ENCODE measurements at regions not wholly inside any gene's neighbourhood (a gene's known extent, or its start where the extent isn't known, plus 50 kb on each side); places are given as distances from the start of the nearest gene placed in this dataset.
"Not testable (repeated sequence)": the region's sequence is repeated elsewhere in the genome, so short reads cannot be mapped to it uniquely, and the experiment has no call there.

DNA sequence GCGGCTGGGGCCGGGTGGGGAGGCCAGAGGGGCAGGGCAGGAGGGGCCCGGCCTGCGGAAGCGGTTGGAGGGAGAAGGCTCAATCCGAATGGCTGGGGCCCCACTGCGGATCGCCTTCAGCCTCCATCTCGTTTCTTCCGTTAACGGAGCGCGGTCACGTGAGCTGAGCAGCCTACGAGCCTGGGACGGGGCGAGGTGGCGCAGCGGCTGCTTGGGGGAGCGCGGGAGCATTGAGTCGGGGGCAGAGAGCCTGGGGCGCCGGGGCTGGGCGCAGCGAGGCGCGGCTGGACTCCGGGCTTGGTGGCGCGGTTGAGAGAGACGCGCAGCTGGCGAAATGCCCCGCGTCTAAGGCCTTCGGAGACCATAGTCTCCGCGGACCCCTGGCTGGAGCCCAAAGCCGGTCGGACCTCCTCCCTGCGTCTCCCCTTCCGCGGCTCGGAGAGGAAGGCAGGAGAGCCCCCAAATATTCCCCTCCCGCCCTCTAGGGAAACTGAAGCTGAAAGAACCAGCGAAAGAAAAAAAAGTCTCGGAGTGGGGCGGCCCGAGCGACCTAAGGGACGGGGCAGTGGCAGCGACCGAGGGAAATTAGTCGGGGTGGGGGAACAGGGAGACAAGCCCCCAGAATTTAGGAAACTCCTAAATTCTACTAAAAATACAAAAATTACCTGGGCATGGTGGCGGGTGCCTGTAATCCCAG lies 94.7 kb upstream of the PLEKHM1 start:
- DNase-seq (ENCODE audit: low spot score), result peak; percentile 91
- in situ Hi-C loops (cut with HindIII; ENCODE audit: low sequenced_read_pairs), result not testable (repeated sequence)

DNA sequence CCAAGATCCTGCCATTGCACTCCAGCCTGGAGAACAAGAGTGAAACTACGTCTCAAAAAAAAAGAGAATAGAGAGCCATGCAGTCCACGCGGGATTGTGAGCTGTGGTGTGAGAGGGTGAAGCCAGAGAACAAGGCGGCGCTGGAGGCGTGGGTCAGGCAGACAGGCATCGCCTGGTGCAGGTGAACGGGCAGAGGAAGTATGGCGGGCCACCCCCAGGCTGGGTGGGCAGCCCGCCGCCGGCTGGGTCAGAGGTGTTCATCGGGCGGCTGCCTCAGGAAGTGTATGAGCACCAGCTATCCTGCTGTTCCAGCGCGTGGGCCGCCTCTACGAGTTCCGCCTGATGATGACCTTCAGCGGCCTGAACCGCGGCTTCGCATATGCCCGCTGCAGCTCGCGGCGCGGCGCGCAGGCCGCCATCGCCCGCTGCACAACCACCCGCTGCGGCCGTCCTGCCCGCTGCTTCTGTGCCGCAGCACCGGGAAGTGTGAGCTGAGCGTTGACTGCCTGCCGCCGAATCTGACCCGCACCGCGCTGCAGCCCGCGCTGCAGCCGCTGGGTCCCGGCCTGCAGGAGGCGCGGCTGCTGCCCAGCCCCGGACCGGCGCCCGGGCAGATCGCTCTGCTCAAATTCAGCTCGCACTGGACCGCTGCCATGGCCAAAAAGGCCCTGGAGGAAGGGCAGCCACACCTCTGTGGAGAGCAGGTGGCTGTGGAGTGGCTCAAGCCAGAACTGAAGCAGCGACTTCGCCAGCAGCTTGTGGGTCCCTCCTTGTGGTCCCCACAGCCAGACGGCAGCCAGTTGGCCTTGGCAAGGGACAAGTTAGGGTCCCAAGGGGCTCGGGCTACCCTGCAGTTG lies 95.5 kb upstream of the PLEKHM1 start:
- peak; percentile 53 for DNase-seq (ENCODE audit: low spot score)
- in situ Hi-C loops (cut with HindIII; ENCODE audit: low sequenced_read_pairs), result not testable (repeated sequence)

DNA sequence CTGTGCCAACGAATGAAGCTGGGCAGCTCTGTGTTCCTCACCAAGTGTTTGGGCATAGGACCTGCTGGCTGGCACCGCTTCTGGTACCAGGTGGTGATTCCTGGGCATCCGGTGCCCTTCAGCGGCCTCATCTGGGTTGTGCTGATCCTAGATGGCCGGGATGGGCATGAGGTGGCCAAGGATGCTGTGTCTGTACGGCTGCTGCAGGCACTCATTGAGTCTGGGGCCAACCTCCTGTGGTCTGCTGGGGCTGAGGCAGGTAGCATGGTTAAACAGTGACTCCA lies 96.1 kb upstream of the PLEKHM1 start:
- DNase-seq (ENCODE audit: low spot score), result peak; percentile 62
- in situ Hi-C loops (cut with HindIII; ENCODE audit: low sequenced_read_pairs), result not testable (repeated sequence)

DNA sequence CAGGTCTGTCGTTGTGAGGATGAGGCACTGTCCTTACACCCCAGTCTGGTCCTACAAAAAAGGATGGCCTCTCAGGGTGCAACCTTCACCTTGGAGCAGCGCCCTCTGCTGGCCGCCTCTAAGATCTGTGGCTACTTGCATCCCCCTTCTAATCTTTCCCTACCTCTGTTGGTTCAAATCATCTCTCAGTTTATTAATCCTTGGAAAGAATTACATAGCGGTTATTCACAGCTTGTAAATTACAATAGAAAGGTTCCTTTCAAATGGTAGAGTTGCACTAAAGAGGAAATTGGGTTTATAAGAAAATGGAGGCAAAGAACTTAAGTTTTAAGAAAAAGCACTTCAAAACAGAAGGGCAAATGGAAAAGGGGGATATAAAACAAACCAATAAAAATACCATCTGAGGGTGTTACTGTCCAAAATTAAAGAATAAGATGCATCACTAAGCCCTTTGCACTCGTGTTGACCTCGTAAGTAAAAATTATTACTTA lies 102.0 kb upstream of the PLEKHM1 start:
- in situ Hi-C loops (cut with HindIII; ENCODE audit: low sequenced_read_pairs), result not testable (repeated sequence)
- DNase-seq (ENCODE audit: low spot score), result peak; percentile 87

DNA sequence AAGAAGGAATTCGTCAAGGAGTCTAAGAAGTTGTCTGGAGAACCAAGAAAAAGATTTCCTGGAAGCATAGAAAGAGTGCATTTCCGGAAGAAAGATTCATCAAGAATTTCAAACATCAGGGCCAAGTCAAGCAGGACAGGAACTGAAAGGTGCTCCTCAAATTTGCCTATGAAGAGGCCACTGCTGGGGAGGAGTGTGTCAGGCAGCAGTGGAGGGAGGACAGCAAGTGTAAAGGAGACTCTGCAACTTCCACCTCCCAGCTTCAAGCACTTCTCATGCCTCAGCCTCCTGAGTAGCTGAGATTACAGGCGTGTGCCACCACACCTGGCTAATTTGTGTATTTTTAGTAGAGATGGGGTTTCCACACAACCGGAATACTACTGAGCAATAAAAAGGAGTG lies 105.8 kb upstream of the PLEKHM1 start:
- in situ Hi-C loops (cut with HindIII; ENCODE audit: low sequenced_read_pairs); DNase-seq (ENCODE audit: low spot score): not testable (repeated sequence)

DNA sequence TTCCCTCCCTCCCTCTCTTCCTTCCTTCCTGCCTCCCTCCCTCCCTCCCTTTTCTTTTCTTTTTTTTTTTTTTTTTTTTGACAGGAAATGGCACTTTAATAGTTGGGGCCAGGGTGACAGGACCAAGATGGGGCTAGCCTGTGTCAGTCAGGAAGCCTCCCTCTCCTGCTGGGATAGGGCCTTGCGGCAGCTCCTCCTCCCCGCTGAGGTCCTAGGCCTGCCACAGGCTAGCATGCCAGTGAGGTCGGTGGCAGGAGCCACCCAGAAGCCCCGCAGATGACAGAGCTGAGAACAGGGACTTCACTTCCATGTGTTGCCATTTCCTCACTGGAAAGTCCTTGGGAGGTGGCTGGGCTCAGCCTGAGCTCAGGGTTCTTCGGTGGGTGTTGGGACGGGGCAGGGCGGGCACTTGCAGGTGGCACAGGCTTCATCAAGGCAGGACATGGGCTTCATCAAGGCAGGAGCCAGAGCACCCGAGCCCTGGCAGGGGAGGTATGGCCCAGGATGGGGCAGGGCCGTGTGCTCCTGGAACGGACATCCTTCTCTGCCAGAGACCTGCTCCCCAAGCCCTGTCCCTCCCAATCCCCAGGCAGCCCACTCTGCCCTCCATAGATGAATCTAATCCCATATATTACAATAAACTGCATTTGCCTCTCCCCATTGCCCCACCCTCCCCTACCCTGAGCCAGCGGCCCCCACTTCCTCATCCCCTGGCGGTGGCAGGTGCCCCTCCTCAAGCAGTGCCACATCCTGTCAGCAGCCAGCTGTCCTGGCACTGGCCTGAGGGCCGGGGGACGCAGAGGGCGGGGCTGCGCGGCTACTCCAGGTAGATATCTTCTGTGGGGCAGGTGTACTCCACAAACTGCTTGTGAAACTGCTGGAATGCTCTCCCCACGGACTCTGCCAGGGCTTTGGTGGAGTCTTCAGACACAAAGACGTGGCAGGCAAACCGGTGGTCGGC lies 109.8 kb upstream of the PLEKHM1 start:
- in situ Hi-C loops (cut with HindIII; ENCODE audit: low sequenced_read_pairs); DNase-seq (ENCODE audit: low spot score): not testable (repeated sequence)

DNA sequence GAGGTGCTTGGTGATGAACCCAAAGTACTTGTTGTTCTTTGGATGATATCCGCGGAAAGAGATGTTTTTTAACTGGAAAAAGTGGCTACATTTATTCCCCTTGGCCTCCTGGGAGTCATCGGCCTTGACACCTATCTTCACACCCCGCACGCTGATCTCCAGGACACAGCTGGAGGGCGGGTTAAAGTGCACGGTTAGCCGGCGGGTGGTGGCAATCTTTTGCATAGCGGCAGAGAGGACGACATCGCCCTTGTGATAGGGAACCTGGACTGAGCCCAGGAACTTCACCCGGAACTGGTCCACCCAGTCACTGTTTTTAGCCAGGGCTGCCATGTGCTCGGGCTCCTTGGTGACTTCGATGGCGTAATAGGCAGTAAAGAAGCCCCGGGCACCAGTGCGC lies 110.5 kb upstream of the PLEKHM1 start:
- in situ Hi-C loops (cut with HindIII; ENCODE audit: low sequenced_read_pairs); DNase-seq (ENCODE audit: low spot score): not testable (repeated sequence)

DNA sequence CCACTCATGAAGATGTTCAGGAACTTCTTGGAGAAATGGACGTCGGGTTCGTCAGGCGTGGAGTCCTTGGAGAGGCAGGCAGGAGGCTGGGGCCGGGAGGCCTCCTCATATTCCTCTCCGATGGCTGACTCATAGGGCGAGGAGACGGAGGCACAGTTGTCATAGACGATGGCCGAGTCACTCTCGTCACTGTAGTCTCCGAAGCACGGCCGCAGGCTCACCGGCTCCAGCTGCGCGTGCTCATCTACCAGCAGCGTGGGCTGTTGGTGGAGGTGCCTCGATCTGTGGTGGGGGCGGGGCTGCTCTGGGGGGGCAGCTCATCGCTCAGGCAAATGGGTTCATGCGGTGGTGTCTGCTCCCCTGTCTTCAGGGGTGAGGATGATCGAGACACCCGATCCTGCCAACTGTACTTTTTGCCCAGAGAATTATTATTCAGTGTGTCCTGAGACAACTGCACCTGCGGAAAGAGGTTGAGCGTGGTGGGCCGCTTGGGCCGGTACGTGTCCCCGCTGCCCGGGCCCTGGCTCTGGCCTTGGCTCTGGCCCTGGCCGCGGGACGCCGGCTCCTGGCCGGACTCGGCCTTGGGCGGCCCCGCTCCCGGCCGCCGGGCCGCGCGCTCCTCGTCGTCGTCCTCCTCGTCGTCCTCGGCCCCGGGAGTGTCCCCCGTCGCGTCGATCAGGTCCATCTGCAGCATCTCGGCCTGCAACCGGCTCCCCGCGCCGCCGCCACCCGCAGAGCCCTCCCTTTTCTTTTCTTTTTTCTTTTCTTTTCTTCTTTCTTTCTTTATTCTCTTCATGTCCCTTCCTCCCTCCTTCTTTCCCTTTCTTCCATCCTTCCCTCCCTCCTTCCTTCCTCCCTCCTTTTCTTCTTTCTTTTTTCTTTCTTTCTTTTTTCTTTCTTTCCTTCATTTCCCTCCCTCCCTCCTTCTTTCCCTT lies 111.4 kb upstream of the PLEKHM1 start:
- in situ Hi-C loops (cut with HindIII; ENCODE audit: low sequenced_read_pairs); DNase-seq (ENCODE audit: low spot score): not testable (repeated sequence)

DNA sequence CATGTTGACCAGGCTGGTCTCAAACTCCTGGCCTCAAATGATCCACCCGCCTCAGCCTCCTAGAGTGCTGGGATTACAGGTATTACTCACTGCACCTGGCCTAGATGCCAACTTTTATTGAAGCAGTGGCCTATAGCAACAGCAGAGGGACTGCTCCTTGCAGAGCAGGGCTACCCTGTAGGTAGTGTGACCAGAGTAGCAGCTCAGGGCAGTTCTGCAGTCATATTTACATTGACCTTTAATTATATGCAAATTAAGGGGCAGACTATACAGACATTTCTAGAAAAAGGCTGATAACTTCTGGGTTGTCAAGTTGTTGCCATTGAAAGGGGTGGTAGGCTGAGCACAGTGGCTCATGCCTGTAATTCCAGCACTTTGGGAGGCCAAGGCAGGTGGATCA lies 115.2 kb upstream of the PLEKHM1 start:
- DNase-seq (ENCODE audit: low spot score); in situ Hi-C loops (cut with HindIII; ENCODE audit: low sequenced_read_pairs): not testable (repeated sequence)

DNA sequence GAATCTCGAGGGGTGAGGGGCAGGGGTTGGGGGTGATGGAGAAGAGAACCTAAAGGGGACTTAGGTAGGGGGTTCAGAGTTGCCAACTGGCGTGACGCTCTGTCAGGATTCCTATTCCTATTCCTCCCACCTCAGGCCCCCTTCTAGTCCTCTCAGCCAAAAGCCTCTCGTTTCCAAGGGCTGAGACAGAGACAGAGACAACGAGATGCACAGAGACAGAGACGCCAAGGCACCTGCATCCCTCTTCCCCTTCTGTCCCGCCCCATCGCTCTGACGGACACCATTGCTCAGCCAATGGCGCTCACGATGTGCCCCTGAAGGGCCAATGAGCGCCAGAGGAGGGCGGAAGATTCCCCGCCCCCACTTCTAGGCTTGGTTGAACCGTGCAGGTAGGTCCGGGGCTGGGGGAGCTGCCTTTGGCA lies 129.5 kb upstream of the PLEKHM1 start:
- DNase-seq (ENCODE audit: low spot score), result peak; percentile 91
- in situ Hi-C loops (cut with HindIII; ENCODE audit: low sequenced_read_pairs), result not testable (repeated sequence)

DNA sequence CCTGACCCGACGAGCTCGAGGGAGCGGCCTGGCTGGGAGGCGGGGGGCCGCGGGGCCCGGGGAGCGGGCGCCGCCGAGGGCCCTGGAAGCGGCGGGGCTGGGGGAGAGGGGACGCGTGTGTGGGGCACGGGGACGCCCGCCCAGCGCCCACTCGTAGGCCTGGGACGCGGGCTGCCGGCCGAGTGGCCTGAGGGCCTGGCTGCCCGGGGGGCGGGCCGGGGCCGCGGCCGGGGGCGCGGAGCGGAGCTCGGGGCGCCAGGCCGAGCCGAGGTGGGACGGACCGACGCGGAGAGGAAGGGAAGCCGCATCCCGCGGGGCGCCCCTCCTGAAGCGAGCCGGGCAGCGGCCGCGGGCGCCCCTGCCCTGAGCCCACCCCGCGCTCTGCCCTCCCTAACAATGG lies 129.9 kb upstream of the PLEKHM1 start:
- in situ Hi-C loops (cut with HindIII; ENCODE audit: low sequenced_read_pairs); DNase-seq (ENCODE audit: low spot score): not testable (repeated sequence)

DNA sequence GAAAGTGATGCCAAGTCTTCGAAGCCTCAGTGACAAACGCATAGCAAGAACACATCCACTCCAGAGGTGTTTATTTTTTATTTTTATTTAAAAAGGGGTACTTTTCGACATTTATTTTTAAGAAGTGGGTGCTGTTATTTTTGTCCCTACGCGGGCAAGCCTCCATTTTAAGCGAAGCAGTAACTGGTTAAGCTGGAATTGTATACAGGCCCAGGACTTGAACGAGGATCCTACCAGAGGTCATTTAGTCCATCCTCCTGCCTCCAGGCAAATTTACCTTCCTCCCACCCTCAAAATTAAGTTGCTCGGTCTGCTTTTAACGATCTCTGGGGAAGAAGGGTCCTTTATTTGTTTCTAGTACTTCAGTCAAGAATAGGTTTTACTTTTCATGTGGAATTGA lies 130.6 kb upstream of the PLEKHM1 start:
- DNase-seq (ENCODE audit: low spot score); in situ Hi-C loops (cut with HindIII; ENCODE audit: low sequenced_read_pairs): not testable (repeated sequence)

DNA sequence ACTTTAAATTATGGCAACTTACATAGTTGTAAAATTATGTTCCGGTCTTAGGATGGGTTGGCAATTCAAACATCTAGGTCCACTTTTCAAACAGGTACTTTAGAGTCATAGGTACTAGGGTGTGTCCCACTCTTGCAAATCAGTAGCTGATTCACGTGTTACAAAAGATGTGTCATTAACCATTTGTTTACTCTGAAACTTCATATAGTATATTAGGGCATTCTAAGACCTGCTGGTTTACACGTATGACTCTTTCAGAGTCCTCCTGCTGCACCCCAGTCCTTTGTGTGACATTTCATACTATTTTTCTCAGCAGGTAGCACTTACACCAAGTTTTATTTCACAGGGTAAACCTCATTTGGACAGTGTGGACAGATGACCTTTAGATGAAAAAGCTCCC lies 131.8 kb upstream of the PLEKHM1 start:
- in situ Hi-C loops (cut with HindIII; ENCODE audit: low sequenced_read_pairs); DNase-seq (ENCODE audit: low spot score): not testable (repeated sequence)

DNA sequence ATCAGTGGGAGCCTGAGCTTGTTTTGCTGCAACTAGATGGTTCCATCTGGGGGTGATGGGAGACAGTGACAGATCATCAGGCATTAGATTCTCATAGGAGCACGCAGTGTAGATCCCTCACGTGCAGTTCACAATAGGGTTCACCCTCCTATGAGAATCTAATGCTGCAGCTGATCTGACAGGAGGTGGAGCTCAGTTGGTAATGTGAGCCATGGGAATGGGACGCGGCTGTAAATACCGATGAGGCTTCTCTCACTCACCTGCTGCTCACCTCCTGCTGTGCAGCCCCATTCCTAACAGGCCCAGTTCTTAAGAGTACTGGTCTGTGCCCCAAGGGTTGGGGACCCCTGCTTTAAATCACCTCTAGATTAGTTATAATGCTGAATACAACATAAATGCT lies 137.5 kb upstream of the PLEKHM1 start:
- in situ Hi-C loops (cut with HindIII; ENCODE audit: low sequenced_read_pairs), result no loop called here
- no peak for DNase-seq (ENCODE audit: low spot score)

DNA sequence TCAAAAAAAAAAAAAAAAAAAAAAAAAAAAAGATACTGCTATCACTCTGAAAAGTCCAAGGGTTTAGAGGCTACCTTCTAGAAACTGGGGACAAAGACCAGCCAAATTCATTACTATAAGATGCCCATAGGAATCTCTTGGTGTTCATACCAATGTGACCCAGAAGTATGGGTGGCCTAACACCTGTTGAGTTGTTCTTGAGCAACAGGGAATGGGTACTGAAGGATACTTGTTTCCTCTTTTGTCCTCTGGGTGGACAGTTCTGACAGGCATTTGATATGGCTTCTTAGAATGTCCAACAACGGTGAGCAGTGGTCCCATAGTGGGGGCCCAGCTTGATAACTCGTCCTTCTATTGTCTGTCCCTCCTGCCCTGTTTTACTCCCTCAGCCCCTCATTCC lies 141.4 kb upstream of the PLEKHM1 start:
- no peak for DNase-seq (ENCODE audit: low spot score)
- in situ Hi-C loops (cut with HindIII; ENCODE audit: low sequenced_read_pairs), result no loop called here

DNA sequence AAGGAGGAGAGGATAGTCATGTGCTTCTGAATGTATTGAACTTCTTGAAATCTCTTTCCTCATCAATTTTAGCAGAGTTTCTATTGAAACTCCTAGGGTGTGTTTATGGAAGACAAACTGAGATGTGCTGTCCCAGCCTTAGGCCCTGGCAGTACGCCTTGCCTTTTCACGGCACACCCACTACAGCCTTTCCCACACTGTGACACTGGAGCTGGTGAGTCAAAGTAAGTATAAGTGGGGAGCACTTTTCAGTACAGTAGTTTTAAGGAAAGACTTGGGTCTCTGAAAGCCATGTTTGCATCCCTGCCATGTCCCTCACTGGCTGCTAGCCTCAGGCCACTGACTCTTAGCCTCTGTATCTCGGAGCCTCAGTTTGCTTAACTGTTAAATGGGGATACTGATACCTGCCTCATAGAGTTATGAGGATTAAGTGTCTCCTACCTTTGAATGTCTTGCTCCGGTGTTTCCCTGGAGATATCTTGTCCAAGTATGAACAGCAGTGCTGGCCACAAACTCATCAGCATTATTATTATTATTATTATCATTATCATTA lies 144.7 kb upstream of the CRHR1 start:
- in situ Hi-C loops (cut with HindIII; ENCODE audit: low sequenced_read_pairs), result no loop called here
- DNase-seq (ENCODE audit: low spot score), result no peak

DNA sequence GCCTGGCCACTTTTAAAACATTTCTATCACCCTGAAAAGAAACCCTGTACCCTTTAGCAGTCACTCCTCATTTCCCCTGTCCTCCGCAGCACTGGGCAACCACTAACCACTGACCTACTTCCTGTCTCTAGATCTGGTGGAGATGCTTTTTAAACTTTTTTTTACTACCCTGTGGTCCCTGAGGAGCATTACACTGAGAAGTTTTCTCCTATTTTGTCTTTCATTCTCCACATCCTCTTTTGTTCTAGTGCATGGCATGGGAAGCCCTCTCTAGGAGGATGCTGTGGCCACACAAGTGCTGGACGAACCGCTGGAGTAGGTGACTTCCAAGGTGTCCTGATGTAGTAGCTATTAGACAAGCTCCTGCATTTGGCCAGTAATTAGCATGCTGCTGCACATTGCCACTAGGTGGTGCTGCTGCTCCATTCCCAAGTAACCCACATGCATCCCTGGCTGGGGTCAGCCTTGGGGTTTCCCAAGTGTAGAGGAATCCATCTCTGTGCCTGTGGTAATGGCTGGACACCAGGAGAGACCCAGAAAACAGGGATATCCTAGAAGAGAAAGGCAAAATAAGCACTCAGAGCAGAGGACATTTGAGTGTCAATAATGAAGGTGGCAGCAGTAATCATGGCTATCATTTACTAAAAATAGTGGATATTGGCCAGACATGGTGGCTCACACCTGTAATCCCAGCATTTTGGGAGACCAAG lies 143.8 kb upstream of the CRHR1 start:
- in situ Hi-C loops (cut with HindIII; ENCODE audit: low sequenced_read_pairs), result no loop called here
- DNase-seq (ENCODE audit: low spot score), result peak; percentile 90

DNA sequence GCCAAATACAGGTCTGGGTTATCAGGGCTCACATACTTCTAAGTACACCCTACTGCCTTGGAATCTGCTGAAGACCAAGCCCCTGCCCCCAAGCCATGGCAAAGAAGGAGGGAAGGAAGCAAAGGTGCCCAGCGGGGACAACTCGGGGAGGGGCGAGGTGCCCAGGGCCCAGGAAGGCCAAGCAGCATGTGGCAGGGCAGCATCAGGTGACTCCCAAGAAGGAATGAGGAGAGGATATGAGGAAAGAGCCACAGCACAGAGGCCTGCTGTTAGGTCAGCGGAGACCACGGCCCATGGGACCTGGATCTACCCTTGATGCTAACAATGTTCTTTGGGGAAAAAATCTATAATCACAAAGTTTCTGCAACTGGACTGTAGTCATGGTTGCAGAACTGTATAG lies 142.6 kb upstream of the CRHR1 start:
- no peak for DNase-seq (ENCODE audit: low spot score)
- in situ Hi-C loops (cut with HindIII; ENCODE audit: low sequenced_read_pairs), result no loop called here

Data from G401 (cell line).